AG20443 (cell line): ENCODE measurements at regions not wholly inside any gene's neighbourhood (a gene's known extent, or its start where the extent isn't known, plus 50 kb on each side); places are given as distances from the start of the nearest gene placed in this dataset.

ENCODE experiments used
- DNase-seq: peaks from one replicate; pipeline ENCODE4 v3.0.0; 2012; ENCODE audit warnings: low spot score, mixed read lengths

- DNase-seq: no peak
Observed at GRCh38 chr1:59244891-59245290, 52.0 kb upstream of the FGGY start.
